GM12891 (cell line): ENCODE measurements at regions not wholly inside any gene's neighbourhood (a gene's known extent, or its start where the extent isn't known, plus 50 kb on each side); places are given as distances from the start of the nearest gene placed in this dataset.

Experiments used
- DNase-seq: peaks from one replicate; pipeline ENCODE4 v3.0.0; 2011; ENCODE audit warnings: low spot score; ENCODE audit not compliant: insufficient read length
- FAIRE-seq: peaks from 2 replicates; lab custom pipeline; 2011; peaks lifted over from hg19 to GRCh38; lab: Jason Lieb, UNC
- PAX5 ChIP-seq: IDR thresholded peaks from 2 replicates; pipeline ENCODE4 v1.6.1; 2011; ENCODE audit warnings: low read length, moderate library complexity, mild to moderate bottlenecking; ENCODE audit not compliant: insufficient read depth, severe bottlenecking
- POLR2A ChIP-seq: IDR thresholded peaks from 2 replicates; pipeline ENCODE4 v1.6.1; 2011; ENCODE audit warnings: low read depth, low read length, control low read depth
- POLR2AphosphoS5 ChIP-seq: IDR thresholded peaks from 2 replicates; pipeline ENCODE4 v1.6.1; 2011; ENCODE audit warnings: low read depth, low read length, control low read depth
- POU2F2 ChIP-seq: IDR thresholded peaks from 2 replicates; pipeline ENCODE4 v1.6.1; 2011; ENCODE audit warnings: low read depth, mild to moderate bottlenecking, control low read depth, low read length, moderate library complexity
- SPI1 ChIP-seq: IDR thresholded peaks from 2 replicates; pipeline ENCODE4 v1.6.1; 2011; ENCODE audit warnings: low read depth, low read length, control low read depth
- TAF1 ChIP-seq: IDR thresholded peaks from 2 replicates; pipeline ENCODE4 v1.6.1; 2011; ENCODE audit warnings: low read depth, low read length, control low read depth

DNA sequence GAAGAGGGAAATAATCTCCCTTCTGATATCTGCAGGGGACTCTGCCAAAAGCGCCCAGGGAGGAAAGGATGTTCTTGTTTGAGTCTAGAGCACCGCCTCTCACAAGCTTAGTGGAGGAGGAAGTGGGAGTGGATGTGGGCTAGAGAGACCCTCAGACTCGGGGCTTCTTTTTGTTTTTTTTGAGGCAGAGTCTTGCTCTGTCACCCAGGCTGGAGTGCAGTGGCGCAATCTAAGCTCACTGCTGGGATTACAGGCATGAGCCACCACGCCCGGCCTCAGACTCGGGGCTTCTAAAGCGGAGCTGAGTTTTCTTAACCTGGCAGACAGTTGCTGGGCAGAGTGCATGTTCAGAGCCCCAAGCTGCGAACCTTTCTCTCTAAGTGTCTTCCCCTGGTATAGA lies 310.8 kb downstream of the BMP7 start:
- FAIRE-seq = no peak
- TF ChIP-seq PAX5 (no peak), SPI1 (no peak), POU2F2 (no peak), TAF1 (no peak), POLR2AphosphoS5 (no peak), POLR2A (no peak)
- DNase-seq = no peak

DNA sequence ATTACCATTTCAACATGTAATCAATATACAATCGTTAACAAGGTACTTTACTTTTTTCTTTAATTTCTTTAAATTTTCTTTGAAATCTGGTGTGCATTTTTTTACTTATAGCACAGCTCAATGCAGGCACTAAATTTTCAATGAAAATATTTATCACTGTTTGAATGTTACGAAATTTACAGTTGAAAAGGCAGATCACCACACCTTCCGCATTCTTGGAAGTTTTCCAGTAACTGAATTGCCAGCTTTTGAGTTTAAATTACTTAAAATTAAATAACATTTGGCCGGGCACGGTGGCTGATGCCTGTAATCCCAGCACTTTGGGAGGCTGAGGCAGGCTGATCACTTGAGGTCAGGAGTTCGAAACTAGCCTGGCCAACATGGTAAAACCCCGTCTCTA lies 309.9 kb downstream of the BMP7 start:
- FAIRE-seq (no peak), DNase-seq (no peak)
- no peak for TF ChIP-seq SPI1
- no peak for TF ChIP-seq POU2F2

DNA sequence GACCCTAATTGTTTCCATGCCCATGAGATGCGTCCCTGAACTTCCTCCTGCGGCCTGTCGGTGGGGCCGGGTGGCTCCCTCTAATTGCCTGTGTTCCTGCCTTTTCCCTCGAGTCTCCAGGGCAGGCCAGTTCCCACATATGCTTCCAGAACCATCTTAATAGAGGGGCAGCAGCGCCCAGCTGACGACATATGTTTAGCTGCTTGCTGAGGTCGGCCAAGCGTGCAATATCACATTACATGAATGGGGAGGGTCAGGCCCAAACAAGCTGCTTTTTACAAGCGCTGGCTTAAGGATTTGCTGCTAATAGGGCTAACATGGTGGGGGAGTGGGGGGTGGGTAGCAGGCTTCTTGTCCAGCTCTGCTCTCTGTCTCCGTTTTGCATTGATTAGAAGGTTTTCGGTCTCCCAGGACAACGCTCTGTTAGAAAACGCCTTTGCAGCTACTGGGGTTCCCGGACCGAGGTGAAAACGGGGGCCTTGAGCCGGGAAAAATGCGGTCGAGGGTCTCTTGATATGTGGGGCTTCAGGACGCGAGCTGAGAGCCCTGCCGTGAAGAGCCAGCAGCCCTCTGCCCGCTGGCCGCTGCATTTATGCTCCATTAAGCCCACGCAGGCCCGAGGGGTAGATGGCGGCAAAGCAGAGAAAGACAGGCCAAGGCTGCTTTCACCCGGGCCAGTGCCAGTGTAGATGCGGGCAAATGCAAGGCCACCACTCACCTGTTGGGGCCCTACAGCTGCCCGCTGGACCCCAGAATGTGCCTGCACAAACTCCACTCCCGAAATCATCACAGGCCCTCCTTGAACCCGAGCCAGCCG lies 308.5 kb downstream of the BMP7 start:
- DNase-seq = no peak
- no peak for FAIRE-seq
- TF ChIP-seq POLR2A = no peak

DNA sequence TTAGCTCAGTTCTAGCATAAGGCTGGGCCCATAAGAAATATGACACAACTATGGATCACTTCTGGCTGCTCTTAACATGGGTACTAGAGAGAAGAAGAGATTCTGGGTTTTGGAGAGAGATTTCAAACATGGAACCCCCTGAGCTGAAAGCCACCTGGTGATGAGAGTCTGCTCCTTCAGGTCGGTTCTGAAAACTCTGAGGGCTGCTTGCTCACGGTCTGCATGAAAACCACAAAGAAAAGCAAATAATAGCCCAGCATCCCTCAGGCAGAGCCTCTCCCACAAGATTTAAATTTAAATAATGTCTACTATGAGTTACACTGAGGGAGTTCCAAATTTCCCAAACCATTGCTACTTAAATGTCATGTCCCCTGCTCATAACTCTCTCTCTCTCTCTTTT lies 301.5 kb downstream of the BMP7 start:
- no peak for FAIRE-seq
- TF ChIP-seq POLR2AphosphoS5 = no peak
- TF ChIP-seq SPI1 = no peak
- TF ChIP-seq POLR2A = no peak
- no peak for TF ChIP-seq TAF1
- no peak for TF ChIP-seq POU2F2
- TF ChIP-seq PAX5 = no peak
- DNase-seq = no peak

DNA sequence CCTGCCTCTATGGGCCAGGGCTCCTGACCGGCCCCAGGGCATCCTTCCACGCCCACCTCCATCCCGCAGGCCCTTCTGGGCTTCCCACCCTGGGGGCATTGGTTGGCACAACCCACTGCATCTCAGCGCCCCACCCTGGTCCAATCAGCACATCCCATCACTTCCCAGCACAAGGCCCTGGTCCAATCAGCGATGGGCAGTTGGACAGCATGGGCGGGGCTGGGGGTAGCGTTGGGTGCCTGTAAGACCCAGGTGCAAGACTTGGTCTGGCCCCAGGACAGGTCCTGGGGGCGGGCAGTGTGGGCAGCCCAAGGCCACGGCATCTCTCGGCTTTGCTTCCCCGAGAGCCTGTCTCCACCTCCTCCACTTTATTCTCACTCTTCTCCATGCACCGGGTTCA lies 298.5 kb downstream of the BMP7 start:
- FAIRE-seq = no peak
- no peak for DNase-seq
- TF ChIP-seq POU2F2 = no peak
- no peak for TF ChIP-seq PAX5
- TF ChIP-seq POLR2A = no peak

DNA sequence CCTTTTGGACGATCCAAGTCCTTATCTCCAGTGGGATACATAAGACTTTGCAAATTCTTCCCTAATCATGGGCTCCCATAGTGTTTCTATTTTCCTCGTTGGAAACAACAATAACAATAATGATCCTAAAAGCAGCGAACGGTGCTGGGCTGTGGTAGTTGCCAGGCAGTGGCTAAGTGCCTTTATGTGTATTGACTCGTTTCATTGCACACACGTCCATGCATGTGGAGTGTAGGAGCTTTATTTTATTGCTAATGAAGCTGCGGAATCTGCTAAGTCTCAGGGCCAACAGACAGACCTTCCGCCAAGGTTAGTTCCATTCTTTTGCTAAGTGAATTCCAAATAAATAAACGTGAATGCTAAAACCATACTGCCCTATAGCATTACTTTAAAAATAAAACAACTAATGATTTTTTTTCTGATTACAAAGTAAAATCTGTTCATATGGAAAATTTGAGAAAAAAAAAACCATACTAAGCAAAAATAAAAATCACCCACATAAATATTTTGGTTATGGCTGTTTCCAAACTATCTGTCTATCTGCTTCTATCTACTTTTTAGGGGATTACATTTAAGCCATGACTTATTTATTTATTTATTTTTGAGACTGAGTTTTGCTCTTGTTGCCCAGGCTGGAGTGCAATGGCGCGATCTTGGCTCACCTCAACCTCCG lies 297.9 kb downstream of the BMP7 start:
- no peak for FAIRE-seq
- TF ChIP-seq TAF1 = no peak
- no peak for TF ChIP-seq POLR2AphosphoS5
- TF ChIP-seq POU2F2 = no peak
- TF ChIP-seq PAX5 = no peak
- TF ChIP-seq POLR2A = no peak
- TF ChIP-seq SPI1 = no peak
- no peak for DNase-seq

DNA sequence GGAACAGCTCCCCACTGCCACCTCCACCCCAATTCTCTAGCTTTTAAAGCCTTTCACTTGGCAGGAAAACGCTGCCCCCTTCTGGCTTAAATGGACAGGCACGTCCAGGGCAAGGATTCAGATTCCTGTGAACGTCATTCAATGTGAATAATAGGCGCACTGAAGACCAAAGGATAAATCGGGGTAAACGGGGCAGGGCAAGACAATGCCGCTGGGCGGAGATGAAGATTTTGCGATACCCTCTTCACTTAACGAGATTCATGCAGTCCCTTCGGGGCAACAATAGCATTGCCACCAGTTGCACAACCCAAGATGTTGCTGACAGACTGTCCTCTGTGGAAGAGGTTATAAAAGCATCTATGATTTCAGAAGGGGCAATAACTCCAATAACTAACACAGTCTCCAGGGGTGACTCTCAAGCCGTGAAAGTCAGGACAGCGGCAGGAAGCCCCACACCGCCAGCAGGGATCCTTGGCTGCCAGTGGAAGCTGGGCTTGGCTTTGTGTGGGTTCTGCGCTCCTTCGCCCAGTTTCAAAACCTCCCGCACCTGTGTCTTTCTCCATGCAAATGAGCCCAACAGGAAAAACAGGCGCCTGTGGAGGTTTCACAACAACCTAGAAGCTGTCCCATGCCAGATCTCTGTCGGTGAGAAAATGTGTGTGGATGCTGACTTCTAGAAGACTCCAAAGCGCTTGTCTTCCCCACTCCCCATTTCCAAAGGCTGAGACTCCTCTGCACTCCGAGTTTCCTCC lies 291.8 kb downstream of the BMP7 start:
- DNase-seq = no peak
- TF ChIP-seq PAX5 = no peak
- no peak for TF ChIP-seq SPI1
- TF ChIP-seq POU2F2 = no peak
- no peak for TF ChIP-seq TAF1
- no peak for TF ChIP-seq POLR2A
- no peak for FAIRE-seq

DNA sequence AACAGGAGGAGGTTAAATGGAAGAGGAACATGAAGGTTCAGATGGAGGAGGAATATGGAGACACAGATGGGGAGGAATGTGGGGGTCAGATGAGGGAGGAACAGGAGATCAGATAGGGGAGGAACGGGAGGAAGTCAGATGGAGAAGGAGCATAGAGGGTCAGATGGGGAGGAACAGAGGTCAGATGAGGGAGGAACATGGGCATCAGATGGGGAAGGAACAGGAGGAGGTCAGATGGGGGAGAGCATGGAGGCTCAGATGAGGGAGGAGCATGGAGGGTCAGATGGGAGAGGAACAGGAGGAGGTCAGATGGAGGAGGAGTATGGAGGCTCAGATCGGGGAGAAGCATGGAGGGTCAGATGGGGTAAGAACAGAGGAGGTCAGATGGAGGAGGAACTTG lies 290.6 kb downstream of the BMP7 start:
- TF ChIP-seq PAX5 (no peak), SPI1 (no peak), POLR2AphosphoS5 (no peak), POLR2A (no peak), POU2F2 (no peak)

DNA sequence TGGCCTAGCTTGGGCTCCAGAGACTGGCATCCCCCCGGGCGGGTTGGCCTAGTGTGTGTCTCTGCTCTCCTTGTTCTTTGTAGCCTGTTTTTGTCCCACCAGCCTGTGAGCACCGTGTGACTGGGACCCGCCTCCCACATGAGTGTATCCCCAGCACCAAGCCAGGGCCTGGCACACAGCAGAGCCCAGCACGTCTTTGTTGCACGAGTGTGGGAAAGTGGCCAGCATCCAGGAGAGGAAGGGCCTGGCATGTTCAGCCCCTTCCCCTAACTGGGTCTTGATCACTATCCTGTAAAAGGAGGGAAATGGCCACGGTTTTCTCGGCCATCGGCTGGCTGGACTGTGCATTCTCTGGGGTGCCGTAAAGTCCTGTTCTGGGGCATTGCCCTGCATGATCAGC lies 290.1 kb downstream of the BMP7 start:
- no peak for DNase-seq
- no peak for TF ChIP-seq PAX5
- TF ChIP-seq POU2F2 = no peak
- no peak for TF ChIP-seq TAF1
- TF ChIP-seq POLR2AphosphoS5 = no peak
- TF ChIP-seq SPI1 = no peak
- TF ChIP-seq POLR2A = no peak
- FAIRE-seq = no peak

More for the DNA sequence above, 290.6 kb downstream of the BMP7 start:
- DNase-seq = no peak
- no peak for FAIRE-seq
